WTC11 (cell line): ENCODE measurements at regions not wholly inside any gene's neighbourhood (a gene's known extent, or its start where the extent isn't known, plus 50 kb on each side); places are given as distances from the start of the nearest gene placed in this dataset.
A peak's percentile ranks its signal among the peaks of the same experiment; 100 is the strongest.

ENCODE experiments used
- ATAC-seq: fragments of 200-7000 bp; cut with Tn5 transposase; 2 replicates; pipeline ENCODE4 v1.10.0; 2021; ENCODE audit warnings: mild to moderate bottlenecking, moderate library complexity
- CTCF ChIA-PET: fragments of 300-600 bp; sonication (Branson Sonifier 250); formaldehyde crosslinking; loops from one replicate; lab custom pipeline; 2021; ENCODE audit warnings: antibody characterized with exemption; lab: Charles Lee
- POLR2A ChIA-PET: fragments of 350-600 bp; sonication (Branson Sonifier 250); formaldehyde crosslinking; loops from one replicate; lab custom pipeline; 2021; ENCODE audit warnings: antibody characterized with exemption; lab: Charles Lee
- DNase-seq: peaks from one replicate; pipeline ENCODE4 v3.0.0; 2021; ENCODE audit warnings: low spot score
- H3K27ac Mint-ChIP-seq: 2 replicates; pipeline ENCODE4 v1.8.0; 2021; ENCODE audit warnings: mixed read lengths
- H3K27me3 Mint-ChIP-seq: 2 replicates; pipeline ENCODE4 v1.8.0; 2021; ENCODE audit warnings: low read depth, mild to moderate bottlenecking, moderate library complexity, mixed read lengths
- H3K36me3 Mint-ChIP-seq: 2 replicates; pipeline ENCODE4 v1.8.0; 2021; ENCODE audit warnings: mixed read lengths
- H3K4me1 Mint-ChIP-seq: 2 replicates; pipeline ENCODE4 v1.8.0; 2022; ENCODE audit warnings: mixed read lengths
- H3K4me3 Mint-ChIP-seq: 2 replicates; pipeline ENCODE4 v1.8.0; 2021; ENCODE audit warnings: mild to moderate bottlenecking, moderate library complexity, mixed read lengths
- H3K9me3 Mint-ChIP-seq: 2 replicates; pipeline ENCODE4 v1.8.0; 2021; ENCODE audit warnings: mixed read lengths
- ATF1 ChIP-seq: sonication (generic); formaldehyde crosslinking; IDR thresholded peaks from 2 replicates; pipeline ENCODE4 v1.8.1; 2023; ENCODE audit warnings: mild to moderate bottlenecking, moderate library complexity, missing genetic modification reagents
- CREB1 ChIP-seq: sonication (generic); formaldehyde crosslinking; IDR thresholded peaks from 2 replicates; pipeline ENCODE4 v1.8.0; 2023; ENCODE audit warnings: mild to moderate bottlenecking, missing genetic modification reagents
- GABPB1 ChIP-seq: sonication (generic); formaldehyde crosslinking; IDR thresholded peaks from 2 replicates; pipeline ENCODE4 v1.8.1; 2023; ENCODE audit warnings: mild to moderate bottlenecking, missing genetic modification reagents
- GTF2I ChIP-seq: fragments of 250-450 bp; sonication (Bioruptor Pico); conservative IDR thresholded peaks from 2 replicates; pipeline ENCODE4 v1.4.0; 2021; ENCODE audit warnings: mild to moderate bottlenecking
- HMGA2 ChIP-seq: fragments of 250-450 bp; sonication (Bioruptor Pico); IDR thresholded peaks from 2 replicates; pipeline ENCODE4 v1.4.0; 2021; ENCODE audit warnings: mild to moderate bottlenecking, moderate library complexity
- MXD4 ChIP-seq: fragments of 250-450 bp; sonication (Bioruptor Pico); IDR thresholded peaks from 2 replicates; pipeline ENCODE4 v1.8.0; 2021; ENCODE audit warnings: mild to moderate bottlenecking, moderate library complexity, borderline replicate concordance
- MYBL2 ChIP-seq: sonication (generic); formaldehyde crosslinking; IDR thresholded peaks from 2 replicates; pipeline ENCODE4 v1.8.1; 2023; ENCODE audit warnings: mild to moderate bottlenecking, moderate library complexity, missing genetic modification reagents
- NR3C1 ChIP-seq: sonication (generic); formaldehyde crosslinking; conservative IDR thresholded peaks from 2 replicates; pipeline ENCODE4 v1.8.1; 2023; ENCODE audit warnings: low read depth, mild to moderate bottlenecking, missing genetic modification reagents
- PRRX2 ChIP-seq: fragments of 250-450 bp; sonication (Bioruptor Pico); IDR thresholded peaks from 2 replicates; pipeline ENCODE4 v1.8.0; 2021; ENCODE audit warnings: mild to moderate bottlenecking
- SMAD4 ChIP-seq: sonication (generic); formaldehyde crosslinking; IDR thresholded peaks from 2 replicates; pipeline ENCODE4 v1.8.0; 2022; ENCODE audit warnings: mild to moderate bottlenecking, missing genetic modification reagents
- SP1 ChIP-seq: sonication (generic); formaldehyde crosslinking; conservative IDR thresholded peaks from 2 replicates; pipeline ENCODE4 v1.8.1; 2022; ENCODE audit warnings: missing genetic modification reagents
- TCF7 ChIP-seq: sonication (generic); formaldehyde crosslinking; IDR thresholded peaks from 2 replicates; pipeline ENCODE4 v1.8.0; 2022; ENCODE audit warnings: mild to moderate bottlenecking, low read depth, missing genetic modification reagents, moderate library complexity
- TP53 ChIP-seq: sonication (generic); formaldehyde crosslinking; IDR thresholded peaks from 2 replicates; pipeline ENCODE4 v1.8.1; 2023; ENCODE audit warnings: mild to moderate bottlenecking, missing genetic modification reagents
- ZNF121 ChIP-seq: sonication (generic); formaldehyde crosslinking; IDR thresholded peaks from 2 replicates; pipeline ENCODE4 v1.8.0; 2023; ENCODE audit warnings: missing genetic modification reagents
- ZNF138 ChIP-seq: sonication (generic); formaldehyde crosslinking; conservative IDR thresholded peaks from 2 replicates; pipeline ENCODE4 v1.8.1; 2022; ENCODE audit warnings: mild to moderate bottlenecking, moderate library complexity, missing genetic modification reagents
- ZNF232 ChIP-seq: sonication (generic); formaldehyde crosslinking; IDR thresholded peaks from 2 replicates; pipeline ENCODE4 v1.8.0; 2022; ENCODE audit warnings: mild to moderate bottlenecking, missing genetic modification reagents
- ZNF396 ChIP-seq: fragments of 250-450 bp; sonication (Bioruptor Pico); IDR thresholded peaks from 2 replicates; pipeline ENCODE4 v1.8.0; 2021; ENCODE audit warnings: mild to moderate bottlenecking, moderate library complexity, borderline replicate concordance
- TF ChIP-seq, protein P1 (sequence below): sonication (generic); formaldehyde crosslinking; IDR thresholded peaks from 2 replicates; pipeline ENCODE4 v1.8.1; 2023; ENCODE audit warnings: mild to moderate bottlenecking, missing genetic modification reagents
- TF ChIP-seq, protein P2 (sequence below): fragments of 200-600 bp; IDR thresholded peaks from 2 replicates; pipeline ENCODE4 v1.8.0; 2022; ENCODE audit warnings: antibody characterized with exemption
- TF ChIP-seq, protein P3 (sequence below): sonication (generic); formaldehyde crosslinking; IDR thresholded peaks from 2 replicates; pipeline ENCODE4 v1.8.1; 2023; ENCODE audit warnings: mild to moderate bottlenecking, missing genetic modification reagents, moderate library complexity
- TF ChIP-seq, protein P4 (sequence below): fragments of 250-450 bp; sonication (Bioruptor Pico); IDR thresholded peaks from 2 replicates; pipeline ENCODE4 v1.8.0; 2021; ENCODE audit warnings: mild to moderate bottlenecking
- TF ChIP-seq, protein P5 (sequence below): sonication (generic); formaldehyde crosslinking; IDR thresholded peaks from 2 replicates; pipeline ENCODE4 v1.8.1; 2023; ENCODE audit warnings: mild to moderate bottlenecking, missing genetic modification reagents, borderline replicate concordance
- TF ChIP-seq, protein P6 (sequence below): sonication (generic); formaldehyde crosslinking; IDR thresholded peaks from 2 replicates; pipeline ENCODE4 v1.8.1; 2023; ENCODE audit warnings: mild to moderate bottlenecking, moderate library complexity, missing genetic modification reagents

DNA sequence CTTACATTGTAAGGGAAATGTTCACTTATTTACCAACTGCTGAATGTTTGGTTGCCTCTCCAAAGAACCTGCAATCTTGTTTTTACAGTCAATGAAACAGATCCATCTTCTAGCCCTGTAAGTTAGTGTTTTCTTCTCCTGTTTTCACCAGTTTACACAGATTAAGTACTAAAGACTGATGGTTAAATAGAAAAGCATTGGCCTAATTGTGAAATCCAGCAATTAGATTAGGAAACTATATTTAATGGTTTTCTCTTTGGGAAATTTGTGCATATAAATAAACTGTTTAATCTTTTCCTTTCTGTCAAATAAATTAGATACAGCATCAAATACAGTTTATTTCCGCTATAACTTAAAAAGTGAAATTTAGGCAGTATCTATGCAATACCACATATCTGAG, 247.9 kb upstream of the MEF2C start:
- POLR2A ChIA-PET, result no interaction called here
- ATAC-seq, result no peak

DNA sequence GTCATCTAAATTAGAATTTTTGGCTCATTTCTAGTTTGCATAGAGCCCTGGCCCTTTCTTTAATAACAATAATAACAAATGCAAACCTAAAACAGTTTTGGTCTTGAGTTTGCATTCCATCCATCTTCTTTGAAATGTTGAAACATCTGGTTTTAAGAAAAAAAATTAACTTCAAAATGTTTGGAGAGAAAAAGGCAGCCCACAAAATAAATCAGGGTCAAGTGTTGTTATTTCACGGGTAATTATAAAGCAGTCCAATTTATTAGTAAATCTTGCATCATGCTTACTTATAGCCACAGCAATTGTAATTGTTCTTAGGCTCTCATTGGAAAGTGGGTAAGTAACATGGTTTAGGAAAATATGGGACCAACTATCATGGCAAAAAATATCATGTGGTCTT, 247.0 kb upstream of the MEF2C start:
- Mint-ChIP-seq H3K9me3 (no peaks in the 10 kb centered on the region), H3K36me3 (no peaks in the 10 kb centered on the region), H3K4me1 (peaks cover 11% of the 10 kb centered on the region), H3K27ac (no peak overlapping the region), H3K27me3 (no peaks in the 10 kb centered on the region), H3K4me3 (no peak overlapping the region)
- ChIA-PET POLR2A (no interaction called here), CTCF (no interaction called here)
- DNase-seq, result no peak
- no peak for ATAC-seq
- TF ChIP-seq MXD4 (CRISPR knock-in tag), result no peak
- TF ChIP-seq, protein P1, sequence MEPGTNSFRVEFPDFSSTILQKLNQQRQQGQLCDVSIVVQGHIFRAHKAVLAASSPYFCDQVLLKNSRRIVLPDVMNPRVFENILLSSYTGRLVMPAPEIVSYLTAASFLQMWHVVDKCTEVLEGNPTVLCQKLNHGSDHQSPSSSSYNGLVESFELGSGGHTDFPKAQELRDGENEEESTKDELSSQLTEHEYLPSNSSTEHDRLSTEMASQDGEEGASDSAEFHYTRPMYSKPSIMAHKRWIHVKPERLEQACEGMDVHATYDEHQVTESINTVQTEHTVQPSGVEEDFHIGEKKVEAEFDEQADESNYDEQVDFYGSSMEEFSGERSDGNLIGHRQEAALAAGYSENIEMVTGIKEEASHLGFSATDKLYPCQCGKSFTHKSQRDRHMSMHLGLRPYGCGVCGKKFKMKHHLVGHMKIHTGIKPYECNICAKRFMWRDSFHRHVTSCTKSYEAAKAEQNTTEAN, result no peak
- TF ChIP-seq, protein P2, sequence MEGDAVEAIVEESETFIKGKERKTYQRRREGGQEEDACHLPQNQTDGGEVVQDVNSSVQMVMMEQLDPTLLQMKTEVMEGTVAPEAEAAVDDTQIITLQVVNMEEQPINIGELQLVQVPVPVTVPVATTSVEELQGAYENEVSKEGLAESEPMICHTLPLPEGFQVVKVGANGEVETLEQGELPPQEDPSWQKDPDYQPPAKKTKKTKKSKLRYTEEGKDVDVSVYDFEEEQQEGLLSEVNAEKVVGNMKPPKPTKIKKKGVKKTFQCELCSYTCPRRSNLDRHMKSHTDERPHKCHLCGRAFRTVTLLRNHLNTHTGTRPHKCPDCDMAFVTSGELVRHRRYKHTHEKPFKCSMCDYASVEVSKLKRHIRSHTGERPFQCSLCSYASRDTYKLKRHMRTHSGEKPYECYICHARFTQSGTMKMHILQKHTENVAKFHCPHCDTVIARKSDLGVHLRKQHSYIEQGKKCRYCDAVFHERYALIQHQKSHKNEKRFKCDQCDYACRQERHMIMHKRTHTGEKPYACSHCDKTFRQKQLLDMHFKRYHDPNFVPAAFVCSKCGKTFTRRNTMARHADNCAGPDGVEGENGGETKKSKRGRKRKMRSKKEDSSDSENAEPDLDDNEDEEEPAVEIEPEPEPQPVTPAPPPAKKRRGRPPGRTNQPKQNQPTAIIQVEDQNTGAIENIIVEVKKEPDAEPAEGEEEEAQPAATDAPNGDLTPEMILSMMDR, result no peak
- TF ChIP-seq, protein P3, sequence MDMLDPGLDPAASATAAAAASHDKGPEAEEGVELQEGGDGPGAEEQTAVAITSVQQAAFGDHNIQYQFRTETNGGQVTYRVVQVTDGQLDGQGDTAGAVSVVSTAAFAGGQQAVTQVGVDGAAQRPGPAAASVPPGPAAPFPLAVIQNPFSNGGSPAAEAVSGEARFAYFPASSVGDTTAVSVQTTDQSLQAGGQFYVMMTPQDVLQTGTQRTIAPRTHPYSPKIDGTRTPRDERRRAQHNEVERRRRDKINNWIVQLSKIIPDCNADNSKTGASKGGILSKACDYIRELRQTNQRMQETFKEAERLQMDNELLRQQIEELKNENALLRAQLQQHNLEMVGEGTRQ, result no peak
- TF ChIP-seq ZNF121 (CRISPR knock-in tag), result no peak
- no peak for TF ChIP-seq ZNF232 (CRISPR knock-in tag)
- no peak for TF ChIP-seq ZNF396 (CRISPR knock-in tag)
- no peak for TF ChIP-seq TCF7 (CRISPR knock-in tag)
- no peak for TF ChIP-seq ATF1
- TF ChIP-seq, protein P4, sequence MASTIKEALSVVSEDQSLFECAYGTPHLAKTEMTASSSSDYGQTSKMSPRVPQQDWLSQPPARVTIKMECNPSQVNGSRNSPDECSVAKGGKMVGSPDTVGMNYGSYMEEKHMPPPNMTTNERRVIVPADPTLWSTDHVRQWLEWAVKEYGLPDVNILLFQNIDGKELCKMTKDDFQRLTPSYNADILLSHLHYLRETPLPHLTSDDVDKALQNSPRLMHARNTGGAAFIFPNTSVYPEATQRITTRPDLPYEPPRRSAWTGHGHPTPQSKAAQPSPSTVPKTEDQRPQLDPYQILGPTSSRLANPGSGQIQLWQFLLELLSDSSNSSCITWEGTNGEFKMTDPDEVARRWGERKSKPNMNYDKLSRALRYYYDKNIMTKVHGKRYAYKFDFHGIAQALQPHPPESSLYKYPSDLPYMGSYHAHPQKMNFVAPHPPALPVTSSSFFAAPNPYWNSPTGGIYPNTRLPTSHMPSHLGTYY (CRISPR knock-in tag), result no peak
- no peak for TF ChIP-seq PRRX2 (CRISPR knock-in tag)
- no peak for TF ChIP-seq SP1 (CRISPR knock-in tag)
- no peak for TF ChIP-seq MYBL2 (CRISPR knock-in tag)
- TF ChIP-seq TP53, result no peak

More for the DNA sequence above, 247.9 kb upstream of the MEF2C start:
- DNase-seq, result no peak
- Mint-ChIP-seq H3K27ac (no peak overlapping the region), H3K4me3 (no peak overlapping the region), H3K27me3 (no peaks in the 10 kb centered on the region), H3K36me3 (no peaks in the 10 kb centered on the region), H3K9me3 (no peaks in the 10 kb centered on the region), H3K4me1 (peaks cover 13% of the 10 kb centered on the region)
- no peak for TF ChIP-seq HMGA2 (CRISPR knock-in tag)
- TF ChIP-seq NR3C1, result no peak
- CTCF ChIA-PET, result no interaction called here

DNA sequence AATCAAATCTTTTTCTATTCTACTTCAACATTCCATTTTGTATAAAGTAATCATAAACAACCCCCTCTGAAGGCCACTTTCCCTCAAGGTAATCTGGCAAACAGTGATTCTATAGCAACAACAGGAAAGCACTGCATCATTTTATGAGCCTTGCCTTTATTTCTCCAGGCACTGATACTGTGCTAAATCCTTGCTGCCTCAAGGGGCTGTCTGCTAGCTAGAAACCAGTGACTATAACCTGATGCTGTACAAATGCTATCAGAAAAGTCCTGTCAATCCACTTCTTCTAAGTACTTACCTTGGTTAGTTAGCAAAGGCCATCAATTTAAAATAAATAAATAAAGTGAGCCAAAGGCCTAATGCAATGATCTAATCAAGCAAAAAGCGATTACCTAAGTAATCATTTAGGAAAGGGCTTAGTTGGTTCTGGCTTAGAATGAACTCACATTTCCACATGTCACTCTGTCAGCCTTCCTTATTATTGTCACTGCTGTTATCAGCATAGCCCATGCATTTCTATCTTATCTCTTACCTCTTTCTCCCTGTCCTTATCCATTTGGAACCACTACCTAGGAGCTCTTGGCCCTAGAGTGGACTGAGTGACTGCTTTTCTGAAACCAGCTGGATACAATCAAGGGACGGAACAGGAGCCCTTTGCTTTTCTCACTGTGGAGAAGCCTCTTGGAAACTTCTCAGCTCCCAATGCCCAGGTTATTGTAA, 246.1 kb upstream of the MEF2C start:
- no peaks in the 10 kb centered on the region for H3K27me3 Mint-ChIP-seq
- TF ChIP-seq GABPB1 (CRISPR knock-in tag) (no peak), GTF2I (CRISPR knock-in tag) (no peak), SMAD4 (CRISPR knock-in tag) (no peak), CREB1 (no peak), ZNF138 (CRISPR knock-in tag) (no peak)
- TF ChIP-seq, protein P5, sequence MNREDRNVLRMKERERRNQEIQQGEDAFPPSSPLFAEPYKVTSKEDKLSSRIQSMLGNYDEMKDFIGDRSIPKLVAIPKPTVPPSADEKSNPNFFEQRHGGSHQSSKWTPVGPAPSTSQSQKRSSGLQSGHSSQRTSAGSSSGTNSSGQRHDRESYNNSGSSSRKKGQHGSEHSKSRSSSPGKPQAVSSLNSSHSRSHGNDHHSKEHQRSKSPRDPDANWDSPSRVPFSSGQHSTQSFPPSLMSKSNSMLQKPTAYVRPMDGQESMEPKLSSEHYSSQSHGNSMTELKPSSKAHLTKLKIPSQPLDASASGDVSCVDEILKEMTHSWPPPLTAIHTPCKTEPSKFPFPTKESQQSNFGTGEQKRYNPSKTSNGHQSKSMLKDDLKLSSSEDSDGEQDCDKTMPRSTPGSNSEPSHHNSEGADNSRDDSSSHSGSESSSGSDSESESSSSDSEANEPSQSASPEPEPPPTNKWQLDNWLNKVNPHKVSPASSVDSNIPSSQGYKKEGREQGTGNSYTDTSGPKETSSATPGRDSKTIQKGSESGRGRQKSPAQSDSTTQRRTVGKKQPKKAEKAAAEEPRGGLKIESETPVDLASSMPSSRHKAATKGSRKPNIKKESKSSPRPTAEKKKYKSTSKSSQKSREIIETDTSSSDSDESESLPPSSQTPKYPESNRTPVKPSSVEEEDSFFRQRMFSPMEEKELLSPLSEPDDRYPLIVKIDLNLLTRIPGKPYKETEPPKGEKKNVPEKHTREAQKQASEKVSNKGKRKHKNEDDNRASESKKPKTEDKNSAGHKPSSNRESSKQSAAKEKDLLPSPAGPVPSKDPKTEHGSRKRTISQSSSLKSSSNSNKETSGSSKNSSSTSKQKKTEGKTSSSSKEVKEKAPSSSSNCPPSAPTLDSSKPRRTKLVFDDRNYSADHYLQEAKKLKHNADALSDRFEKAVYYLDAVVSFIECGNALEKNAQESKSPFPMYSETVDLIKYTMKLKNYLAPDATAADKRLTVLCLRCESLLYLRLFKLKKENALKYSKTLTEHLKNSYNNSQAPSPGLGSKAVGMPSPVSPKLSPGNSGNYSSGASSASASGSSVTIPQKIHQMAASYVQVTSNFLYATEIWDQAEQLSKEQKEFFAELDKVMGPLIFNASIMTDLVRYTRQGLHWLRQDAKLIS, result no peak
- TF ChIP-seq, protein P6, sequence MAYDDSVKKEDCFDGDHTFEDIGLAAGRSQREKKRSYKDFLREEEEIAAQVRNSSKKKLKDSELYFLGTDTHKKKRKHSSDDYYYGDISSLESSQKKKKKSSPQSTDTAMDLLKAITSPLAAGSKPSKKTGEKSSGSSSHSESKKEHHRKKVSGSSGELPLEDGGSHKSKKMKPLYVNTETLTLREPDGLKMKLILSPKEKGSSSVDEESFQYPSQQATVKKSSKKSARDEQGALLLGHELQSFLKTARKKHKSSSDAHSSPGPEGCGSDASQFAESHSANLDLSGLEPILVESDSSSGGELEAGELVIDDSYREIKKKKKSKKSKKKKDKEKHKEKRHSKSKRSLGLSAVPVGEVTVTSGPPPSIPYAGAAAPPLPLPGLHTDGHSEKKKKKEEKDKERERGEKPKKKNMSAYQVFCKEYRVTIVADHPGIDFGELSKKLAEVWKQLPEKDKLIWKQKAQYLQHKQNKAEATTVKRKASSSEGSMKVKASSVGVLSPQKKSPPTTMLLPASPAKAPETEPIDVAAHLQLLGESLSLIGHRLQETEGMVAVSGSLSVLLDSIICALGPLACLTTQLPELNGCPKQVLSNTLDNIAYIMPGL (CRISPR knock-in tag), result no peak
- ATAC-seq (peak; percentile 43; the same call in 1 of the 2 replicates), DNase-seq (no peak)
- no peak overlapping the region for H3K4me3 Mint-ChIP-seq
- H3K9me3 Mint-ChIP-seq, result no peaks in the 10 kb centered on the region
- no peak overlapping the region for H3K27ac Mint-ChIP-seq
- ChIA-PET POLR2A (no interaction called here), CTCF (no interaction called here)
- H3K4me1 Mint-ChIP-seq, result peaks cover 11% of the 10 kb centered on the region
- H3K36me3 Mint-ChIP-seq, result no peaks in the 10 kb centered on the region
